ENCODE measurements at regions not wholly inside any gene's neighbourhood (a gene's known extent, or its start where the extent isn't known, plus 50 kb on each side); places are given as distances from the start of the nearest gene placed in this dataset.

DNA sequence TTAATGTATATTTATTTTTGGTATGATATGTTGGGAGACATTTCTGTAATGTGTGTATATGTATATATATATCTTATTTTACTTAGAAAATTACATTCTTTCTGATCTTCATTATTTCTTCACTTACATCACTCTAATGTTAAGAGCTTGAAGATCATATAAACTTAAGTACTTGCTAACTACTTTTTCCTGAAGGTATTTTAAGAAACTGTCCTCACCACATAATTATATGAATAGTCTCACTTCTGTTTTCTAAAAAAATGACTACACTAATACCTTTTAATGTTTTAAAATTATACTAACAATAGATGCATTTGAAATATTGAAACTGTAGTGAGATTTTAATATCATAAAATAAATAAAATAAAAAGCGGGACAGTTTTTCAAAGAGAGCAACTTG lies 377.1 kb downstream of the LRRIQ3 start:
- H2AFZ ChIP-seq = no peak overlapping the region
- no peaks in the 10 kb centered on the region for H3K27me3 ChIP-seq (ENCODE audit: insufficient read depth)
- Mint-ChIP-seq H3K4me3 (no peak overlapping the region), H3K9me3 (no peaks in the 10 kb centered on the region), H3K36me3 (ENCODE audit: low read depth) (no peaks in the 10 kb centered on the region), H3K4me1 (peaks cover 22% of the 10 kb centered on the region; the same call in 2 of the 3 replicates), H3K27me3 (ENCODE audit: insufficient read depth, low read depth, poor library complexity) (no peaks in the 10 kb centered on the region), H3K27ac (no peak overlapping the region)
- DNase-seq (ENCODE audit: low spot score) (no peak), ATAC-seq (no peak)
- no peak overlapping the region for H3K27ac ChIP-seq (ENCODE audit: low read depth)
- H3K4me2 ChIP-seq = no peak overlapping the region
- H3K9me2 ChIP-seq (ENCODE audit: insufficient read depth) = no peaks in the 10 kb centered on the region
- H3K79me2 ChIP-seq (replicated peaks; ENCODE audit: insufficient read depth) = no peaks in the 10 kb centered on the region
- H3K4me1 ChIP-seq (ENCODE audit: insufficient read depth) = peaks cover 3% of the 10 kb centered on the region; the same call in 1 of the 2 replicates
- no peaks in the 10 kb centered on the region for H3F3A ChIP-seq (replicated peaks; ENCODE audit: low read depth)
- H3K36me3 ChIP-seq (ENCODE audit: insufficient read depth) = no peaks in the 10 kb centered on the region
- no peak overlapping the region for H3K4me3 ChIP-seq
- TF ChIP-seq NANOG (IDR thresholded peaks at IDR 0.05; ENCODE audit: borderline replicate concordance) (no peak), STAT1 (IDR thresholded peaks at IDR 0.05; ENCODE audit: unreplicated experiment) (no peak), POLR2AphosphoS5 (IDR thresholded peaks at IDR 0.05; ENCODE audit: low read depth) (no peak), EZH2phosphoT487 (IDR thresholded peaks at IDR 0.05; ENCODE audit: unreplicated experiment) (no peak), ZNF331 (CRISPR knock-in tag; IDR thresholded peaks at IDR 0.05; ENCODE audit: low read depth) (no peak), CREB1 (CRISPR knock-in tag; IDR thresholded peaks at IDR 0.05; ENCODE audit: low read depth) (no peak), EZH2 (IDR thresholded peaks at IDR 0.05; ENCODE audit: low read depth, unreplicated experiment) (no peak), JUNB (IDR thresholded peaks at IDR 0.05; ENCODE audit: unreplicated experiment) (no peak)
- TF ChIP-seq, protein P1, sequence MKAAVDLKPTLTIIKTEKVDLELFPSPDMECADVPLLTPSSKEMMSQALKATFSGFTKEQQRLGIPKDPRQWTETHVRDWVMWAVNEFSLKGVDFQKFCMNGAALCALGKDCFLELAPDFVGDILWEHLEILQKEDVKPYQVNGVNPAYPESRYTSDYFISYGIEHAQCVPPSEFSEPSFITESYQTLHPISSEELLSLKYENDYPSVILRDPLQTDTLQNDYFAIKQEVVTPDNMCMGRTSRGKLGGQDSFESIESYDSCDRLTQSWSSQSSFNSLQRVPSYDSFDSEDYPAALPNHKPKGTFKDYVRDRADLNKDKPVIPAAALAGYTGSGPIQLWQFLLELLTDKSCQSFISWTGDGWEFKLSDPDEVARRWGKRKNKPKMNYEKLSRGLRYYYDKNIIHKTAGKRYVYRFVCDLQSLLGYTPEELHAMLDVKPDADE (IDR thresholded peaks at IDR 0.05) = no peak
- TF ChIP-seq, protein P2, sequence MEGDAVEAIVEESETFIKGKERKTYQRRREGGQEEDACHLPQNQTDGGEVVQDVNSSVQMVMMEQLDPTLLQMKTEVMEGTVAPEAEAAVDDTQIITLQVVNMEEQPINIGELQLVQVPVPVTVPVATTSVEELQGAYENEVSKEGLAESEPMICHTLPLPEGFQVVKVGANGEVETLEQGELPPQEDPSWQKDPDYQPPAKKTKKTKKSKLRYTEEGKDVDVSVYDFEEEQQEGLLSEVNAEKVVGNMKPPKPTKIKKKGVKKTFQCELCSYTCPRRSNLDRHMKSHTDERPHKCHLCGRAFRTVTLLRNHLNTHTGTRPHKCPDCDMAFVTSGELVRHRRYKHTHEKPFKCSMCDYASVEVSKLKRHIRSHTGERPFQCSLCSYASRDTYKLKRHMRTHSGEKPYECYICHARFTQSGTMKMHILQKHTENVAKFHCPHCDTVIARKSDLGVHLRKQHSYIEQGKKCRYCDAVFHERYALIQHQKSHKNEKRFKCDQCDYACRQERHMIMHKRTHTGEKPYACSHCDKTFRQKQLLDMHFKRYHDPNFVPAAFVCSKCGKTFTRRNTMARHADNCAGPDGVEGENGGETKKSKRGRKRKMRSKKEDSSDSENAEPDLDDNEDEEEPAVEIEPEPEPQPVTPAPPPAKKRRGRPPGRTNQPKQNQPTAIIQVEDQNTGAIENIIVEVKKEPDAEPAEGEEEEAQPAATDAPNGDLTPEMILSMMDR (conservative IDR thresholded peaks at IDR 0.05; ENCODE audit: low read depth in 2 of 2) = no peak
- TF ChIP-seq, protein P3, sequence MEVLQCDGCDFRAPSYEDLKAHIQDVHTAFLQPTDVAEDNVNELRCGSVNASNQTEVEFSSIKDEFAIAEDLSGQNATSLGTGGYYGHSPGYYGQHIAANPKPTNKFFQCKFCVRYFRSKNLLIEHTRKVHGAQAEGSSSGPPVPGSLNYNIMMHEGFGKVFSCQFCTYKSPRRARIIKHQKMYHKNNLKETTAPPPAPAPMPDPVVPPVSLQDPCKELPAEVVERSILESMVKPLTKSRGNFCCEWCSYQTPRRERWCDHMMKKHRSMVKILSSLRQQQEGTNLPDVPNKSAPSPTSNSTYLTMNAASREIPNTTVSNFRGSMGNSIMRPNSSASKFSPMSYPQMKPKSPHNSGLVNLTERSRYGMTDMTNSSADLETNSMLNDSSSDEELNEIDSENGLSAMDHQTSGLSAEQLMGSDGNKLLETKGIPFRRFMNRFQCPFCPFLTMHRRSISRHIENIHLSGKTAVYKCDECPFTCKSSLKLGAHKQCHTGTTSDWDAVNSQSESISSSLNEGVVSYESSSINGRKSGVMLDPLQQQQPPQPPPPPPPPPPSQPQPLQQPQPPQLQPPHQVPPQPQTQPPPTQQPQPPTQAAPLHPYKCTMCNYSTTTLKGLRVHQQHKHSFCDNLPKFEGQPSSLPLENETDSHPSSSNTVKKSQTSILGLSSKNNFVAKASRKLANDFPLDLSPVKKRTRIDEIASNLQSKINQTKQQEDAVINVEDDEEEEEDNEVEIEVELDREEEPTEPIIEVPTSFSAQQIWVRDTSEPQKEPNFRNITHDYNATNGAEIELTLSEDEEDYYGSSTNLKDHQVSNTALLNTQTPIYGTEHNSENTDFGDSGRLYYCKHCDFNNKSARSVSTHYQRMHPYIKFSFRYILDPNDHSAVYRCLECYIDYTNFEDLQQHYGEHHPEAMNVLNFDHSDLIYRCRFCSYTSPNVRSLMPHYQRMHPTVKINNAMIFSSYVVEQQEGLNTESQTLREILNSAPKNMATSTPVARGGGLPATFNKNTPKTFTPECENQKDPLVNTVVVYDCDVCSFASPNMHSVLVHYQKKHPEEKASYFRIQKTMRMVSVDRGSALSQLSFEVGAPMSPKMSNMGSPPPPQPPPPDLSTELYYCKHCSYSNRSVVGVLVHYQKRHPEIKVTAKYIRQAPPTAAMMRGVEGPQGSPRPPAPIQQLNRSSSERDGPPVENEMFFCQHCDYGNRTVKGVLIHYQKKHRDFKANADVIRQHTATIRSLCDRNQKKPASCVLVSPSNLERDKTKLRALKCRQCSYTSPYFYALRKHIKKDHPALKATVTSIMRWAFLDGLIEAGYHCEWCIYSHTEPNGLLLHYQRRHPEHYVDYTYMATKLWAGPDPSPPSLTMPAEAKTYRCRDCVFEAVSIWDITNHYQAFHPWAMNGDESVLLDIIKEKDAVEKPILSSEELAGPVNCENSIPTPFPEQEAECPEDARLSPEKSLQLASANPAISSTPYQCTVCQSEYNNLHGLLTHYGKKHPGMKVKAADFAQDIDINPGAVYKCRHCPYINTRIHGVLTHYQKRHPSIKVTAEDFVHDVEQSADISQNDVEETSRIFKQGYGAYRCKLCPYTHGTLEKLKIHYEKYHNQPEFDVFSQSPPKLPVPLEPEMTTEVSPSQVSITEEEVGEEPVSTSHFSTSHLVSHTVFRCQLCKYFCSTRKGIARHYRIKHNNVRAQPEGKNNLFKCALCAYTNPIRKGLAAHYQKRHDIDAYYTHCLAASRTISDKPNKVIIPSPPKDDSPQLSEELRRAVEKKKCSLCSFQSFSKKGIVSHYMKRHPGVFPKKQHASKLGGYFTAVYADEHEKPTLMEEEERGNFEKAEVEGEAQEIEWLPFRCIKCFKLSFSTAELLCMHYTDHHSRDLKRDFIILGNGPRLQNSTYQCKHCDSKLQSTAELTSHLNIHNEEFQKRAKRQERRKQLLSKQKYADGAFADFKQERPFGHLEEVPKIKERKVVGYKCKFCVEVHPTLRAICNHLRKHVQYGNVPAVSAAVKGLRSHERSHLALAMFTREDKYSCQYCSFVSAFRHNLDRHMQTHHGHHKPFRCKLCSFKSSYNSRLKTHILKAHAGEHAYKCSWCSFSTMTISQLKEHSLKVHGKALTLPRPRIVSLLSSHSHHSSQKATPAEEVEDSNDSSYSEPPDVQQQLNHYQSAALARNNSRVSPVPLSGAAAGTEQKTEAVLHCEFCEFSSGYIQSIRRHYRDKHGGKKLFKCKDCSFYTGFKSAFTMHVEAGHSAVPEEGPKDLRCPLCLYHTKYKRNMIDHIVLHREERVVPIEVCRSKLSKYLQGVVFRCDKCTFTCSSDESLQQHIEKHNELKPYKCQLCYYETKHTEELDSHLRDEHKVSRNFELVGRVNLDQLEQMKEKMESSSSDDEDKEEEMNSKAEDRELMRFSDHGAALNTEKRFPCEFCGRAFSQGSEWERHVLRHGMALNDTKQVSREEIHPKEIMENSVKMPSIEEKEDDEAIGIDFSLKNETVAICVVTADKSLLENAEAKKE (CRISPR knock-in tag; IDR thresholded peaks at IDR 0.05) = no peak
- TF ChIP-seq, protein P4, sequence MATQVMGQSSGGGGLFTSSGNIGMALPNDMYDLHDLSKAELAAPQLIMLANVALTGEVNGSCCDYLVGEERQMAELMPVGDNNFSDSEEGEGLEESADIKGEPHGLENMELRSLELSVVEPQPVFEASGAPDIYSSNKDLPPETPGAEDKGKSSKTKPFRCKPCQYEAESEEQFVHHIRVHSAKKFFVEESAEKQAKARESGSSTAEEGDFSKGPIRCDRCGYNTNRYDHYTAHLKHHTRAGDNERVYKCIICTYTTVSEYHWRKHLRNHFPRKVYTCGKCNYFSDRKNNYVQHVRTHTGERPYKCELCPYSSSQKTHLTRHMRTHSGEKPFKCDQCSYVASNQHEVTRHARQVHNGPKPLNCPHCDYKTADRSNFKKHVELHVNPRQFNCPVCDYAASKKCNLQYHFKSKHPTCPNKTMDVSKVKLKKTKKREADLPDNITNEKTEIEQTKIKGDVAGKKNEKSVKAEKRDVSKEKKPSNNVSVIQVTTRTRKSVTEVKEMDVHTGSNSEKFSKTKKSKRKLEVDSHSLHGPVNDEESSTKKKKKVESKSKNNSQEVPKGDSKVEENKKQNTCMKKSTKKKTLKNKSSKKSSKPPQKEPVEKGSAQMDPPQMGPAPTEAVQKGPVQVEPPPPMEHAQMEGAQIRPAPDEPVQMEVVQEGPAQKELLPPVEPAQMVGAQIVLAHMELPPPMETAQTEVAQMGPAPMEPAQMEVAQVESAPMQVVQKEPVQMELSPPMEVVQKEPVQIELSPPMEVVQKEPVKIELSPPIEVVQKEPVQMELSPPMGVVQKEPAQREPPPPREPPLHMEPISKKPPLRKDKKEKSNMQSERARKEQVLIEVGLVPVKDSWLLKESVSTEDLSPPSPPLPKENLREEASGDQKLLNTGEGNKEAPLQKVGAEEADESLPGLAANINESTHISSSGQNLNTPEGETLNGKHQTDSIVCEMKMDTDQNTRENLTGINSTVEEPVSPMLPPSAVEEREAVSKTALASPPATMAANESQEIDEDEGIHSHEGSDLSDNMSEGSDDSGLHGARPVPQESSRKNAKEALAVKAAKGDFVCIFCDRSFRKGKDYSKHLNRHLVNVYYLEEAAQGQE (IDR thresholded peaks at IDR 0.05; ENCODE audit: unreplicated experiment) = no peak
- no peaks in the 10 kb centered on the region for H4K20me1 ChIP-seq (replicated peaks; ENCODE audit: insufficient read depth)

Data from GM23338 (cell line).